Activated naive CD4-positive, alpha-beta T cell treated with anti-CD3 and anti-CD28 coated beads, Interleukin-2, amount 50 U/mL, for 72 hours (primary cell): ENCODE measurements at regions not wholly inside any gene's neighbourhood (a gene's known extent, or its start where the extent isn't known, plus 50 kb on each side); places are given as distances from the start of the nearest gene placed in this dataset.

Source experiments
- ATAC-seq, 2 donors: fragments of 150-1000 bp; cut with Tn5 transposase; 2 replicates each; pipeline ENCODE4 v1.10.0; 2021; ENCODE audit warnings: mild to moderate bottlenecking in 2 of 2, moderate library complexity in 2 of 2
- DNase-seq, 2 donors: peaks; one replicate each; pipeline ENCODE4 v3.0.0; 2021 to 2022; ENCODE audit warnings: low spot score in 2 of 2
- H3K27ac Mint-ChIP-seq, 2 donors: one replicate each; pipeline ENCODE4 v1.8.0; 2022; ENCODE audit warnings: mild to moderate bottlenecking in 2 of 2, mixed read lengths in 2 of 2
- H3K36me3 Mint-ChIP-seq, 2 donors: one replicate each; pipeline ENCODE4 v1.8.0; 2022; ENCODE audit warnings: mixed read lengths in 2 of 2
- H3K9me3 Mint-ChIP-seq, 2 donors: one replicate each; pipeline ENCODE4 v1.8.0; 2022; ENCODE audit warnings: mixed read lengths in 2 of 2

GRCh38 chr6:105774247-105774646 lies 311.9 kb upstream of the PRDM1 start:
- ATAC-seq: no peak

DNA sequence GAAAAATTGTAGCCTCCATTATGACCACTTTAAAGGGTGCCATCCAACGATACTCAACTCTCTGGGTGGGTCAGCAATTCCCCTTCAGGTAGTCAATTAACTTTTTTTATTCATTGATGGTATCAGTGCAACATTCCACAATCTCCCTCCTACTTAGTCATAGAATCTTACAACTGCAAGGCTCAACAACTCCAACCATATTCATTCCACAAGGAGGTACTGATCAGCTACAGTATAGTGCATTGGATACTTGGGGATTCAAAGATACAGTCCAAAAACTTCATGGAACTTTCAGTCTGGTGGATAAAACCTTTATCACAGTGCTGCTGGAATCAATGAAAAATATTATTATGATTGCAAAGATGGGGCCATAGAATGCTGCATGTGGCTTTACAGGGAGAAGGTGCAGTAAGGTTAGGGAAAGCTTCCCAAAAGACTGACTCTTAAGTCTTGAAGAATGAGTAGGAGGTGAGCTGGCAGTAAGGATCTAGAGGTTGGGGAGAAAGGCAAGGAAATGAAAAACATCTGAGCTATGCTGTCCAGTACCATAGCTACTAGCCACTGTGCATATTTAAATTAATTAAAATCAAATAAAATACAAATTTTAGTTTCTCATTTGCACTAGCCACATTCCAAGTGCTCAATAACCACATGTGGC lies 314.7 kb upstream of the PRDM1 start:
- H3K27ac Mint-ChIP-seq: no peak overlapping the region
- H3K9me3 Mint-ChIP-seq: peaks cover 6 to 9% of the 10 kb centered on the region in 2 donors
- peaks cover 6 to 10% of the 10 kb centered on the region in 2 donors for H3K36me3 Mint-ChIP-seq
- DNase-seq (no peak), ATAC-seq (no peak)

More at GRCh38 chr6:105774247-105774646, 311.9 kb upstream of the PRDM1 start:
- peaks cover 9 to 14% of the 10 kb centered on the region in 2 donors for H3K9me3 Mint-ChIP-seq
- no peak overlapping the region for H3K27ac Mint-ChIP-seq
- peaks cover 6 to 16% of the 10 kb centered on the region in 2 donors for H3K36me3 Mint-ChIP-seq
- no peak for DNase-seq

- Mint-ChIP-seq H3K36me3 (peaks cover under 1 to 2% of the 10 kb centered on the region in 2 donors), H3K9me3 (peaks cover 1 to 3% of the 10 kb centered on the region in 2 donors), H3K27ac (no peak overlapping the region)
- ATAC-seq (no peak), DNase-seq (no peak)
Observed at GRCh38 chr6:105769987-105770386, 316.1 kb upstream of the PRDM1 start.

DNA sequence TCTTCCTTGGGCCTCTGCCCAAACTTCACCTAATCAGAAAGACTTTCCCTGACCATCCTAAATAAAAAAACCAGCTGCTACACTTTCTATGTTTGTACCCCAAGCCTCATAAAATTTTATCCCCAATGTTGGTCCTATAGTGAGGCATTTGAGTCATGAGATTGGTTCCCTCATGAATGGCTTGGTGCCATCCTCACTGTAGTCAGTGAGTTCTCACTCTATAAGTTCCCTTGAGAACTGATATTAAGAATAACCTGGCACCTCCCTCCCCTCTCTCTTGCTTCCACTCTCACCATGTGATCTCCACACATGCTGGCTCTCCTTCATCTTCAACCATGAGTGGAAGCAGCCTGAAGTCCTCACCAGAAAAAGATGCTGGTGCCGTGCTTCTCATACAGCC lies 316.9 kb upstream of the PRDM1 start:
- no peak for ATAC-seq
- H3K36me3 Mint-ChIP-seq: no peaks in the 10 kb centered on the region
- no peak overlapping the region for H3K27ac Mint-ChIP-seq
- H3K9me3 Mint-ChIP-seq: peaks cover 0 to 3% of the 10 kb centered on the region in 2 donors
- no peak for DNase-seq

DNA sequence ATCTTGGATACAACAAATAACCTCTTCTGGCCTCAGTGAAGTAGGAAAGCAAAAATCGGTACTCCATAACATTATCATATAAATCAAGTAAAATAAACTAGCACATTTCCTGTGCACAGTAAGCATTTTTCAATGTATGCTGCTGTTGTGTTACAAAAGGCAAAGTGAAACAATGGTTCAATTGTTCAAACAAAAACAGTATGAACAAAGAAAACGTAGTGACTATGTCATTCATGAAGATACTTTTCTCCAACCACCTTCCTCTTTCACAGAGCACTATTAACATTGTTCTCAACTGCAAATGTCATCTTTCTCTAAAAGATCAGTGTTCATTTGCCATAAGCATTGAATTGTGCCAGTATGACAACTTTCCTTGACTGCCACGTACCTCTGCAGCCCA lies 318.6 kb upstream of the PRDM1 start:
- DNase-seq (no peak), ATAC-seq (no peak)
- Mint-ChIP-seq H3K9me3 (no peaks in the 10 kb centered on the region), H3K27ac (no peak overlapping the region), H3K36me3 (no peaks in the 10 kb centered on the region)

DNA sequence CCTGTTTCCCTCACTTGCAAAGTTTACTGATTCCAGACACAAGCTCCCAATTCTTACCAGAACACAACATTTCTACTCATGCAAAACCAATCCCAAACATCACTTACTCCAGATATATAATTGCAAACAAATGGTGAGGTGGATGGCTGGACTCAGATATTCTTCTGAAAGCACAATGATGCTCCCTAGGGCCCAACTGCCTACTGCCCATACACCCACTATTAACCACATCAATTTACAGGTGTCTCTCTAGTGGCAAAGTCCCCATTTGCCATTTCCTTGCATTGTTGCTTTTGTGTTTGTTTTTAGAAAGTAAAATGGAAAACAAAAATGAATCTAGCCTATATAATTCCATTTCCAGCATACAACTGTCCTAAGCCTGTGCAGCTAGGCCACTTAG lies 320.9 kb upstream of the PRDM1 start:
- DNase-seq: no peak
- ATAC-seq: no peak
- Mint-ChIP-seq H3K9me3 (no peaks in the 10 kb centered on the region), H3K36me3 (no peaks in the 10 kb centered on the region), H3K27ac (no peak overlapping the region)

GRCh38 chr6:105764315-105764714 lies 321.8 kb upstream of the PRDM1 start:
- Mint-ChIP-seq H3K9me3 (no peaks in the 10 kb centered on the region), H3K27ac (no peak overlapping the region), H3K36me3 (no peaks in the 10 kb centered on the region)
- ATAC-seq (no peak), DNase-seq (no peak)

DNA sequence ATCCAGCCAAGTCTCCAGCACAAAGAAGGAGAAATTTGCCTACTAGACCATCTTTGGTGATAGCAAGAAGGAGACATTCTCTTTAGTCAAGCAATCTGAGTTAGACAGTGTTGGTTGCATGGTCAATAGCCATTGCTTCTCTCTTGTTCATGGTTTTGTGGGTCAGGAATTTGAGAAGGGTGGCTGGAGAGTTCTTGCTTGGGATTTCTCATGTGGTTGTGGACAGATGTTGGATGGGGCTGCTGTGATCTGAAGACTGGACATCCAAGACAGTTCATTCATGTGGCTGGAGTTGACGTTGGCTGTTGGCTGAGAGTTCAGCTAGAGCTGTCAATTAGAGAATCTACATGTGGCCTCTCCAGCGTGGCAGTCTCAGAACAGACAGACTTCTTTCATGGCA lies 322.3 kb upstream of the PRDM1 start:
- H3K9me3 Mint-ChIP-seq: no peaks in the 10 kb centered on the region
- DNase-seq (no peak), ATAC-seq (no peak)
- H3K27ac Mint-ChIP-seq: no peak overlapping the region
- H3K36me3 Mint-ChIP-seq: no peaks in the 10 kb centered on the region

- H3K9me3 Mint-ChIP-seq: peaks cover 0 to 8% of the 10 kb centered on the region in 2 donors
- DNase-seq: no peak
- H3K27ac Mint-ChIP-seq: no peak overlapping the region
- no peak for ATAC-seq
- H3K36me3 Mint-ChIP-seq: peaks cover 0 to 10% of the 10 kb centered on the region in 2 donors
Observed at GRCh38 chr6:105760746-105761145, 325.4 kb upstream of the PRDM1 start.

- H3K27ac Mint-ChIP-seq: no peak overlapping the region
- H3K9me3 Mint-ChIP-seq: peaks cover 0 to 10% of the 10 kb centered on the region in 2 donors
- DNase-seq: no peak
- H3K36me3 Mint-ChIP-seq: peaks cover 0 to 10% of the 10 kb centered on the region in 2 donors
- no peak for ATAC-seq
Observed at GRCh38 chr6:105759946-105760345, 326.2 kb upstream of the PRDM1 start.

DNA sequence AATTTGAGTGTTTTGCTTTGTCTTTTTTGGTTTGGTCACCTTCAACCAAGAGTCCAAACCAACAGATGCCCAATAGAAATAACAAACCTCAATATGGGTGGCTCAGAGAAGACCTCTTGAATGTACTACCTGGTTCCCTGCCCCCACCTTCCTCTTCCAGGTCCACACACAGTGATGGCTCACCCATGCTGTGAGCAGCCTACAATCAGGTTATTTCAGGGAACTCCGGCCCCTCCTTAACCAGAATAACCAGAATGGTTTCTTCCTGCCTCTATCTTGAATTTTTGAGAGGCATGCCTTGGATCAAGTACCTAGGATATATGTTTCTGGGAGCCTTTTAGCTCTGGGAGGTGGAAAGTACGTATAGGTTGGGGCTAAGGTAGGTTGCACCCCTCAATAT lies 327.1 kb upstream of the PRDM1 start:
- ATAC-seq (no peak), DNase-seq (no peak)
- peaks cover 0 to 10% of the 10 kb centered on the region in 2 donors for H3K36me3 Mint-ChIP-seq
- no peak overlapping the region for H3K27ac Mint-ChIP-seq
- peaks cover 0 to 10% of the 10 kb centered on the region in 2 donors for H3K9me3 Mint-ChIP-seq

DNA sequence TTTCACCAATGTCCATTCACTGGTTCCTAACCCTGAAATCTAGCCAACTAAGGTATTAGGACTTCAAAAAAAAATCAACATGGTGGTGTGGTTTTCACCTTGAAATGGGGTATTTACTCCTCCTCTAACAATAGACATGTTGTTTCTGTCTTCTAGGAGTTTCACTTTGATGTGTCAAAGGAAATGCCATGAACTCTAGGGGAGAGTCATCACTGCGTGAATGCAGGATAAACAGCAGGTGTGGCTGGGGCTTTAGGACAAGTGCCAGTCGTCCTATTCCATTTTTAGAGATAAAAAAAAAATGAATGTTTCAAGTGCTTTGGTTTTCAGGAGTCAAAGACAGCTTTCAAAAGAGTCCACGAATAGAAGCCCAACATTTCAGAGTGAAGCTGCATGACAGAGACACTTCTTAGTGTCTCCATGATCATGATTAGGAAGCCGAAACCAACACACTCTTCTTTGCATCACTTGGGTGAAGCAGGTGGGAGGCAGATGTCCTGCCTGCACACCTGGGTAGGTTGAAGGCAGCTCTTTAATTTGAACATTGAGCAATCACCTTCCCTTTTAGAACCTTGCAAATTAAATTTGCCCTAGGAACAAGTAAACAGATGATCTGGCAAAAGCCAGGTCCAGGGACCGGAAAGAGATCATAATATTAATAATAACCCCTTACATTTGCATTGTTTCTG lies 328.5 kb upstream of the PRDM1 start:
- Mint-ChIP-seq H3K9me3 (peaks cover 0 to 10% of the 10 kb centered on the region in 2 donors), H3K36me3 (peaks cover 0 to 10% of the 10 kb centered on the region in 2 donors), H3K27ac (peak overlapping the region in 1 of 2 donors; percentile 72)
- DNase-seq: peak in 1 of 2 donors; percentile 19
- ATAC-seq: peak in 1 of 2 donors; percentile 94

DNA sequence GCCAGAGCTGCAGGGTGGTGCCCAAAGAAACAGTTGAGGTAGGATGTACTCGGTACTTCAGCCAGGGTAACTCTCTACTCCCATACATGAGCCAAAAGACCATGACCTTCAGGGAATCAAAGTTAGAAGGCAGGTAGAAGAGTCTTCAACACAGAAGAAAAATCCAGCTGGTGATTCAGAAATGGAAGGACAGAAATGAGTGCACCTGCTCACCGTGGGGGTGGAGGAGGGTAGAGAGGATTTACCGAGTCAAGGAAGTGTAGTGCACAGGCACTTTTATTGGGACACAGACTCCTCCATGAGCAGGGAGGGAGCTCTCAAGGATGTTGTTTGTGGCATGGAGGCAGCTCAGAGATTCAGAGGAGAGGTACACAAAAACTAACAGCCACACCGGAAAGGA lies 330.3 kb upstream of the PRDM1 start:
- ATAC-seq: peak in 1 of 2 donors; percentile 62
- H3K27ac Mint-ChIP-seq: peak overlapping the region in 1 of 2 donors; percentile 19
- DNase-seq: no peak
- H3K36me3 Mint-ChIP-seq: peaks cover 0 to 10% of the 10 kb centered on the region in 2 donors
- H3K9me3 Mint-ChIP-seq: peaks cover 0 to 14% of the 10 kb centered on the region in 2 donors

- peaks cover 0 to 10% of the 10 kb centered on the region in 2 donors for H3K36me3 Mint-ChIP-seq
- no peak for DNase-seq
Observed at GRCh38 chr6:105753620-105754211, 332.4 kb upstream of the PRDM1 start.

GRCh38 chr6:105753207-105753606 lies 332.9 kb upstream of the PRDM1 start:
- DNase-seq (no peak), ATAC-seq (no peak)
- H3K9me3 Mint-ChIP-seq: peaks cover 0 to 14% of the 10 kb centered on the region in 2 donors
- no peak overlapping the region for H3K27ac Mint-ChIP-seq
- H3K36me3 Mint-ChIP-seq: peaks cover 0 to 10% of the 10 kb centered on the region in 2 donors

More at GRCh38 chr6:105753620-105754211, 332.4 kb upstream of the PRDM1 start:
- Mint-ChIP-seq H3K9me3 (peaks cover 0 to 14% of the 10 kb centered on the region in 2 donors), H3K27ac (no peak overlapping the region)
- ATAC-seq: no peak

DNA sequence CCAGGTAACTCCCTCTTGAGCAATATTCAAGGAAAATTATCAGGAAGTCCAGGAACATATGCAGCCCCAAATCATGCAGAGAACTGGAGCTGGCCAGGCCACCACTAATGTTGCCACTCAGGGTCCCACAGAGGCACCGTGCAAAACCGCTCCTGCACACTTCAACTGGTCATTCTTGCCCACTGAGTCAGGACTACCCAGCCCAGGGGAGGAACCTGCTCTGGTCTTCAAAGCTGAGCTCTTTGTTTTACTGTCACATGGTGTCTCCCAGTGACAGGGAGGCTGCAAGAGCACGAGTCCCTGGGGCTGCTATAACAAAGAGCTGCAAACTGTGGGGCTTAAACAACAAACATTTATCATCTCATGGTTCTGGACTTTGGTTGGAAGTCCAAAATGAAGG lies 336.0 kb upstream of the PRDM1 start:
- Mint-ChIP-seq H3K36me3 (no peaks in the 10 kb centered on the region), H3K27ac (no peak overlapping the region), H3K9me3 (peaks cover 0 to 4% of the 10 kb centered on the region in 2 donors)
- ATAC-seq (no peak), DNase-seq (no peak)

DNA sequence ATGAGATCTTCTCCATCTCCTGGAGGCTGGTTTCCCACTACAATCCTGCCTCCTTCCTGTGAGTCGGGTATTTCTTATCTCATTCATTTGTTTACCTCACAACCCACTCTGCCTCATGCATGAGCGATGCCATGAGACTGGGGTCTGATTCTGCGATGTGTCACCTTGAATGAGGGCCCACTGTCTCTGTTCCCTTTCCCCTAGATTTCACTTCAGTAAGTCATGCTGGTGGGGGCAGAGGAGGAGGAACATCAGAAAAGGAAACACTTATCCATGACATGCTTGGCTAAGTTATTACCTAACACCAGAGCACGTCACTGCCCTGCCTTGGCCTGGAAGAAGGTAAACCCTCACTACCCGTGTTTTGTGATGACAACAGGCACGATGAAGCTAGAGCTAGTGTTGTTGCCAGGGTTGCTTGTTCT lies 337.4 kb upstream of the PRDM1 start:
- Mint-ChIP-seq H3K36me3 (no peaks in the 10 kb centered on the region), H3K9me3 (peaks cover 0 to 4% of the 10 kb centered on the region in 2 donors), H3K27ac (no peak overlapping the region)
- ATAC-seq (peak in 1 of 2 donors; percentile 21), DNase-seq (no peak)
